HCT116 (cell line): ENCODE measurements at regions not wholly inside any gene's neighbourhood (a gene's known extent, or its start where the extent isn't known, plus 50 kb on each side); places are given as distances from the start of the nearest gene placed in this dataset.

Experiments used
- ATAC-seq: fragments of 200-7000 bp; cut with Tn5 transposase; 2 replicates; pipeline ENCODE4 v1.9.1; 2020; ENCODE audit warnings: mild to moderate bottlenecking, moderate library complexity
- BruUV-seq: library from RNA; stranded (reverse); fragments of 400-500 nt; replicated peaks from 2 replicates; lab custom pipeline; 2021; lab: Mats Ljungman, UMichigan
- CTCF ChIA-PET: fragments of 300-600 bp; sonication (Branson Sonifier 250); formaldehyde crosslinking; loops from one replicate; lab custom pipeline; 2021; ENCODE audit warnings: antibody characterized with exemption; lab: Charles Lee
- POLR2A ChIA-PET: fragments of 300-600, 350-600 bp; sonication (Branson Sonifier 250); formaldehyde crosslinking; loops from one replicate; lab custom pipeline; 2021; ENCODE audit warnings: antibody characterized with exemption; lab: Charles Lee
- RAD21 ChIA-PET, 2 experiments: fragments of 300-600 bp; sonication (Branson Sonifier 250); formaldehyde crosslinking; loops; one replicate each; lab custom pipeline; 2023; ENCODE audit warnings: low total read pairs in 2 of 2; ENCODE audit not compliant: uncharacterized antibody in 2 of 2, unreplicated experiment in 2 of 2, low non-redundant PET in 1 of 2; lab: Charles Lee
- DNase-seq: peaks from one replicate; pipeline ENCODE4 v3.0.0-alpha.2; 2010; ENCODE audit warnings: low read depth, low spot score
- H2AFZ ChIP-seq: fragments of 200-600 bp; shearing (Covaris generic), sonication (generic); 2 replicates; pipeline ENCODE4 v1.6.1; 2017; ENCODE audit warnings: low read depth, mixed run types, mixed read lengths, antibody characterized with exemption, low read length; ENCODE audit not compliant: poor library complexity, severe bottlenecking
- H3K27ac ChIP-seq: 2 replicates; pipeline ENCODE4 v1.5.1; 2012; ENCODE audit warnings: low read depth, low read length
- H3K27me3 ChIP-seq: fragments of 200-600 bp; sonication (generic); 2 replicates; pipeline ENCODE4 v1.6.1; 2016; ENCODE audit warnings: mixed run types, low read length, mixed read lengths; ENCODE audit not compliant: insufficient read depth
- H3K36me3 ChIP-seq, 2 experiments: fragments of 200-500 bp in 1 of 2; fragments of 200-600 bp in 1 of 2; sonication (Bioruptor generic) in 1 of 2; sonication (generic) in 1 of 2; 2 replicates each; pipeline versions ENCODE4 v1.5.1 to v1.6.1; 2014 to 2016; ENCODE audit warnings: low read length in 2 of 2, inconsistent platforms in 1 of 2, mixed read lengths in 1 of 2, mixed run types in 1 of 2; ENCODE audit not compliant: insufficient read depth in 2 of 2, control insufficient read depth in 1 of 2
- H3K4me1 ChIP-seq, 2 experiments: fragments of 200-600 bp in 1 of 2; sonication (generic) in 1 of 2; 2 replicates each; pipeline versions ENCODE4 v1.5.1 to v1.6.1; 2012 to 2017; ENCODE audit warnings: low read length in 2 of 2, inconsistent platforms in 1 of 2, mild to moderate bottlenecking in 1 of 2, mixed read lengths in 1 of 2, mixed run types in 1 of 2, moderate library complexity in 1 of 2; ENCODE audit not compliant: insufficient read depth in 2 of 2, control insufficient read depth in 1 of 2
- H3K4me2 ChIP-seq: fragments of 200-600 bp; sonication (generic); 2 replicates; pipeline ENCODE4 v1.6.1; 2017; ENCODE audit warnings: mixed run types, low read length, mixed read lengths
- H3K4me3 ChIP-seq, 2 experiments: fragments of 200-600 bp in 1 of 2; sonication (generic) in 1 of 2; replicated peaks in 1 of 2; 2 replicates each; pipeline ENCODE4 v1.5.1; 2011 to 2016; ENCODE audit warnings: low read length in 2 of 2, control low read depth in 1 of 2, low read depth in 1 of 2, mild to moderate bottlenecking in 1 of 2, mixed read lengths in 1 of 2, mixed run types in 1 of 2
- H3K79me2 ChIP-seq: fragments of 200-600 bp; sonication (generic); 2 replicates; pipeline ENCODE4 v1.6.1; 2017; ENCODE audit warnings: mild to moderate bottlenecking, mixed run types, low read length, moderate library complexity, mixed read lengths; ENCODE audit not compliant: insufficient read depth
- H3K9ac ChIP-seq: fragments of 200-600 bp; sonication (generic); 2 replicates; pipeline ENCODE4 v1.6.1; 2016; ENCODE audit warnings: low read length, mixed read lengths
- H3K9me2 ChIP-seq: fragments of 200-600 bp; sonication (generic), shearing (Covaris generic); 2 replicates; pipeline ENCODE4 v1.6.1; 2017; ENCODE audit warnings: mixed run types, mild to moderate bottlenecking, moderate library complexity; ENCODE audit not compliant: insufficient read depth
- H3K9me3 ChIP-seq, 2 experiments: fragments of 200-500 bp in 1 of 2; fragments of 200-600 bp in 1 of 2; sonication (Bioruptor generic) in 1 of 2; sonication (generic) in 1 of 2; 2 replicates each; pipeline ENCODE4 v1.6.1; 2014 to 2017; ENCODE audit warnings: low read length in 2 of 2, mixed read lengths in 2 of 2, inconsistent platforms in 1 of 2, low read depth in 1 of 2, mild to moderate bottlenecking in 1 of 2, mixed run types in 1 of 2, moderate library complexity in 1 of 2; ENCODE audit not compliant: control insufficient read depth in 1 of 2, insufficient read depth in 1 of 2
- H4K20me1 ChIP-seq: fragments of 200-600 bp; sonication (generic), shearing (Covaris generic); 2 replicates; pipeline ENCODE4 v1.6.1; 2017; ENCODE audit warnings: mixed run types, mild to moderate bottlenecking, moderate library complexity; ENCODE audit not compliant: insufficient read depth
- CBX3 ChIP-seq: IDR thresholded peaks from 2 replicates; pipeline ENCODE4 v1.6.1; 2012; ENCODE audit warnings: low read depth
- CEBPB ChIP-seq: IDR thresholded peaks from 2 replicates; pipeline ENCODE4 v1.6.1; 2012; ENCODE audit warnings: low read depth
- EGR1 ChIP-seq: IDR thresholded peaks from 2 replicates; pipeline ENCODE4 v1.6.1; 2012; ENCODE audit warnings: low read depth
- EZH2 ChIP-seq: fragments of 200-600 bp; sonication (generic); IDR thresholded peaks from 2 replicates; pipeline ENCODE4 v1.6.1; 2017; ENCODE audit warnings: antibody characterized with exemption, mixed run types
- FOSL1 ChIP-seq: IDR thresholded peaks from 2 replicates; pipeline ENCODE4 v1.6.1; 2012; ENCODE audit warnings: low read depth
- JUND ChIP-seq: IDR thresholded peaks from 2 replicates; pipeline ENCODE4 v1.6.1; 2012
- POLR2A ChIP-seq: IDR thresholded peaks from 2 replicates; pipeline ENCODE4 v1.7.0; 2011; ENCODE audit warnings: borderline replicate concordance; ENCODE audit not compliant: insufficient read depth, insufficient read length; ENCODE audit errors: extremely low read depth
- POLR2AphosphoS5 ChIP-seq: IDR thresholded peaks from 2 replicates; pipeline ENCODE4 v1.6.1; 2011; ENCODE audit warnings: mild to moderate bottlenecking, low read depth, low read length, moderate library complexity
- REST ChIP-seq: IDR thresholded peaks from 2 replicates; pipeline ENCODE4 v1.6.1; 2012; ENCODE audit warnings: low read depth
- SP1 ChIP-seq: IDR thresholded peaks from 2 replicates; pipeline ENCODE4 v1.6.1; 2012; ENCODE audit warnings: low read depth
- SRF ChIP-seq: IDR thresholded peaks from 2 replicates; pipeline ENCODE4 v1.6.1; 2012; ENCODE audit warnings: low read depth
- YY1 ChIP-seq: IDR thresholded peaks from 2 replicates; pipeline ENCODE4 v1.6.1; 2011; ENCODE audit warnings: low read length, low read depth, moderate library complexity, mild to moderate bottlenecking; ENCODE audit not compliant: insufficient replicate concordance; ENCODE audit errors: extremely low read depth
- ZBTB33 ChIP-seq: IDR thresholded peaks from 2 replicates; pipeline ENCODE4 v1.6.1; 2011; ENCODE audit warnings: mild to moderate bottlenecking, low read length, moderate library complexity; ENCODE audit not compliant: insufficient replicate concordance; ENCODE audit errors: extremely low read depth
- ZFX ChIP-seq: fragments of 450-650 bp; IDR thresholded peaks from 2 replicates; pipeline ENCODE4 v1.6.1; 2017
- ZNF274 ChIP-seq: fragments of 200-500 bp; sonication (Bioruptor generic); IDR thresholded peaks from 2 replicates; pipeline ENCODE4 v1.6.1; 2014; ENCODE audit warnings: mild to moderate bottlenecking, low read depth, low read length, inconsistent platforms
- intact Hi-C: fragments of 100-400 bp; cut with micrococcal nuclease; formaldehyde crosslinking; loops from 2 replicates; pipeline ENCODE4 v1.10.0; 2022
- TF ChIP-seq, protein P1 (sequence below): IDR thresholded peaks from 2 replicates; pipeline ENCODE4 v1.6.1; 2012
- TF ChIP-seq, protein P2 (sequence below), 3 experiments: fragments of 200-600 bp in 1 of 3; sonication (generic) in 1 of 3; IDR thresholded peaks in 2 of 3; conservative IDR thresholded peaks in 1 of 3; 2 replicates each; pipeline ENCODE4 v1.5.1; 2012 to 2017; ENCODE audit warnings: low read depth in 2 of 3, low read length in 2 of 3, antibody characterized with exemption in 1 of 3, borderline replicate concordance in 1 of 3, control low read depth in 1 of 3, mild to moderate bottlenecking in 1 of 3, mixed read lengths in 1 of 3, mixed run types in 1 of 3, moderate library complexity in 1 of 3; ENCODE audit not compliant: insufficient read depth in 1 of 3
- TF ChIP-seq, protein P3 (sequence below): IDR thresholded peaks from 2 replicates; pipeline ENCODE4 v1.6.1; 2012

DNA sequence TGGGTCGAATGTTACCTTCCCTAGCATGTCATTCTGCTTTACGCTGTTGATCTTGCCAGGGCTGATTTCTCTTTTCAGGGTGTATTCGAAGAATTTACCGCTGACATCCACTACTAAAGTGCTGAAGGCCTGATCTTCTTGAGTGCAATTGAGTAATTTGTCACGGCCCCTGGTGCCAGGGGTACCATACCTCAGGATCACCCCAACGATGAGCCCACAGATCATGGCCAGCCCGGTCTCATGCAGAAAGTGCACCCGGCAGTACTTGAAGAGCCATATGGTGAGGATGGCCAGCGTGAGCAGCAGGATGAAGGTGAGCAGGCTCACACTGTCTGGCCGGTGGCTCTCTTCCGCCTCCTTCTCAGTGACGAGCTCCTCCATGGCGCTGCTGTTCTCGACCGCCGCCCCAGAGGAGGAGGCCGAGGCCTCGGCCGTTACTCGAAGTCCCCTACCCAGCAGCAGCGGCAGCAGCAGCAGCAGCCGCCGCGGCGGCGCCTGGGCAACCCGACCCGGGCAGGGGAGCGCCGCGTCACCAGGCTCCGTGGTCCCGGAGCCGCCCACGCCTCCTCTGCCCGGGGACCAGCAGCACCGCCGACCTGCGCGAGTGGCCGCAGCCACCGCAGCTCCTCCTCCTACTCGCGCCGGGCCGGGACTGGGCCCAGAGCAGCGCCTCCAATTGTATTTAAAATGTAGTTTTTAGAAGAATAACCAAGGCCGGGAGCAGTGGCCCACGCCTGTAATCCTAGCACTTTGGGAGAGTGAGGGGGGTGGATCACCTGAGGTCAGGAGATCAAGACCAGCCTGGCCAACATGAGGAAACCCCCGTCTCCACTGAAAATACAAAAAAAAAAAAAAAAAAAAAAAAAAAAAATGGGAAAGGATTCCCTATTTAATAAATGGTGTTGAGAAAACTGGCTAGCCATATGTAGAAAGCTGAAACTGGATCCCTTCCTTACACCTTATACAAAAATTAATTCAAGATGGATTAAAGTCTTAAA is 58.5 kb upstream of the TMPO start (continued):
- TF ChIP-seq ZBTB33: no peak

- ATAC-seq (no peak), DNase-seq (no peak)
- no TSS peak for BruUV-seq
- POLR2A ChIA-PET: no interaction called here
- Histone ChIP-seq H3K9me3 (no peaks in the 10 kb centered on the region), H3K9ac (no peak overlapping the region), H3K79me2 (no peaks in the 10 kb centered on the region), H3K4me3 (no peak overlapping the region), H3K9me2 (no peaks in the 10 kb centered on the region), H3K4me1 (no peaks in the 10 kb centered on the region), H4K20me1 (no peaks in the 10 kb centered on the region), H3K27ac (no peak overlapping the region), H3K27me3 (no peaks in the 10 kb centered on the region), H3K36me3 (no peaks in the 10 kb centered on the region), H3K4me2 (no peak overlapping the region), H2AFZ (no peak overlapping the region)
- CTCF ChIA-PET: no interaction called here
- intact Hi-C loops: no loop called here
- RAD21 ChIA-PET: no interaction called here
- no peak for TF ChIP-seq YY1
- TF ChIP-seq, protein P1, sequence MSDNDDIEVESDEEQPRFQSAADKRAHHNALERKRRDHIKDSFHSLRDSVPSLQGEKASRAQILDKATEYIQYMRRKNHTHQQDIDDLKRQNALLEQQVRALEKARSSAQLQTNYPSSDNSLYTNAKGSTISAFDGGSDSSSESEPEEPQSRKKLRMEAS: no peak
- TF ChIP-seq ZNF274: no peak
- no peak for TF ChIP-seq CEBPB
- TF ChIP-seq POLR2A: no peak
- TF ChIP-seq REST: no peak
- TF ChIP-seq EGR1: no peak
- no peak for TF ChIP-seq ZFX
- TF ChIP-seq POLR2AphosphoS5: no peak
- TF ChIP-seq, protein P2, sequence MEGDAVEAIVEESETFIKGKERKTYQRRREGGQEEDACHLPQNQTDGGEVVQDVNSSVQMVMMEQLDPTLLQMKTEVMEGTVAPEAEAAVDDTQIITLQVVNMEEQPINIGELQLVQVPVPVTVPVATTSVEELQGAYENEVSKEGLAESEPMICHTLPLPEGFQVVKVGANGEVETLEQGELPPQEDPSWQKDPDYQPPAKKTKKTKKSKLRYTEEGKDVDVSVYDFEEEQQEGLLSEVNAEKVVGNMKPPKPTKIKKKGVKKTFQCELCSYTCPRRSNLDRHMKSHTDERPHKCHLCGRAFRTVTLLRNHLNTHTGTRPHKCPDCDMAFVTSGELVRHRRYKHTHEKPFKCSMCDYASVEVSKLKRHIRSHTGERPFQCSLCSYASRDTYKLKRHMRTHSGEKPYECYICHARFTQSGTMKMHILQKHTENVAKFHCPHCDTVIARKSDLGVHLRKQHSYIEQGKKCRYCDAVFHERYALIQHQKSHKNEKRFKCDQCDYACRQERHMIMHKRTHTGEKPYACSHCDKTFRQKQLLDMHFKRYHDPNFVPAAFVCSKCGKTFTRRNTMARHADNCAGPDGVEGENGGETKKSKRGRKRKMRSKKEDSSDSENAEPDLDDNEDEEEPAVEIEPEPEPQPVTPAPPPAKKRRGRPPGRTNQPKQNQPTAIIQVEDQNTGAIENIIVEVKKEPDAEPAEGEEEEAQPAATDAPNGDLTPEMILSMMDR (IDR thresholded peaks at IDR 0.05 in 2 of 3, conservative IDR thresholded peaks at IDR 0.05 in 1 of 3; ENCODE audit: borderline replicate concordance in 1 of 3, insufficient read depth in 1 of 3, low read depth in 2 of 3, low read length in 2 of 3): no peak
- no peak for TF ChIP-seq FOSL1
- TF ChIP-seq EZH2: no peak
- no peak for TF ChIP-seq SP1
- no peak for TF ChIP-seq SRF
- TF ChIP-seq JUND: no peak
- no peak for TF ChIP-seq CBX3
- TF ChIP-seq, protein P3, sequence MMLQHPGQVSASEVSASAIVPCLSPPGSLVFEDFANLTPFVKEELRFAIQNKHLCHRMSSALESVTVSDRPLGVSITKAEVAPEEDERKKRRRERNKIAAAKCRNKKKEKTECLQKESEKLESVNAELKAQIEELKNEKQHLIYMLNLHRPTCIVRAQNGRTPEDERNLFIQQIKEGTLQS: no peak
Measured at GRCh38 chr12:98464190-98464589, 51.2 kb upstream of the TMPO start.
